ENCODE measurements at regions not wholly inside any gene's neighbourhood (a gene's known extent, or its start where the extent isn't known, plus 50 kb on each side); places are given as distances from the start of the nearest gene placed in this dataset.

GRCh38 chr14:71523630-71524319, 408.5 kb upstream of the RGS6 start:
- TF ChIP-seq CTCF (IDR thresholded peaks at IDR 0.05) = no peak
- no peak for DNase-seq (ENCODE audit: low spot score)
- H3K27ac ChIP-seq = no peak overlapping the region

GRCh38 chr14:71524320-71524982, 407.8 kb upstream of the RGS6 start:
- Histone ChIP-seq H3K4me3 (no peak overlapping the region), H3K27ac (no peak overlapping the region)
- TF ChIP-seq CTCF (IDR thresholded peaks at IDR 0.05) = no peak
- DNase-seq (ENCODE audit: low spot score) = no peak

More at GRCh38 chr14:71523630-71524319, 408.5 kb upstream of the RGS6 start:
- H3K4me3 ChIP-seq = no peak overlapping the region

- TF ChIP-seq CTCF (IDR thresholded peaks at IDR 0.05) = no peak
- Histone ChIP-seq H3K4me3 (no peak overlapping the region), H3K27ac (no peak overlapping the region)
- no peak for DNase-seq (ENCODE audit: low spot score)
These were observed 406.5 kb upstream of the RGS6 start for GRCh38 chr14:71525663-71526221.

- no peak for DNase-seq (ENCODE audit: low spot score)
- no peak for TF ChIP-seq CTCF (IDR thresholded peaks at IDR 0.05)
- H3K4me3 ChIP-seq = no peak overlapping the region
- H3K27ac ChIP-seq = no peak overlapping the region
These were observed 405.8 kb upstream of the RGS6 start for GRCh38 chr14:71526388-71526787.

GRCh38 chr14:71527838-71528237, 404.4 kb upstream of the RGS6 start:
- no peak overlapping the region for H3K4me3 ChIP-seq
- no peak for DNase-seq (ENCODE audit: low spot score)
- no peak overlapping the region for H3K27ac ChIP-seq
- TF ChIP-seq CTCF (IDR thresholded peaks at IDR 0.05) = no peak

GRCh38 chr14:71529848-71530247, 402.4 kb upstream of the RGS6 start:
- Histone ChIP-seq H3K4me3 (peak overlapping the region; percentile 45), H3K27ac (peak overlapping the region; percentile 48 to 87)
- TF ChIP-seq CTCF (IDR thresholded peaks at IDR 0.05) = no peak
- DNase-seq (ENCODE audit: low spot score) = peak; percentile 79
